ENCODE measurements at regions not wholly inside any gene's neighbourhood (a gene's known extent, or its start where the extent isn't known, plus 50 kb on each side); places are given as distances from the start of the nearest gene placed in this dataset.

DNA sequence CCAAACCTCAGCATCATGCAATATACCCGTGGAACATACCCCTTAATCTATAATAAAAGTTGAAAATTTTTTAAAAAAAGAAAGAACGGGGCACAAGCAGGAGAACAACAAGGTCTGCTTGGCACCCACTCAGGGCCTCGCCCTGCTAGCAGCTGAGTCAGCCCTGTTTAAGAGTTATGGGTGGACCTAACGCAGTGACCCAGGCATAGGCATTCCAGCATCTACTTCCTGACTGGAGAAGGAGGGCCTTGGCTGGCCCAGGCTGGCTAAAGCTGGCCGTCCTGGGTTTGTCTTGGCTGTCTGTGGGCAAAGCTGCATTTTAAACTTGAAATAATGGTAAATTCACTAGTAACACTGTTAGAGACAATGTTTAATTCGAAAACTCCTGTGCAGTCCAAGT, 236.7 kb upstream of the PGRMC2 start:
- peak; percentile 35 for DNase-seq

- DNase-seq: no peak
Measured at GRCh38 chr4:128521648-128522111, 234.1 kb upstream of the PGRMC2 start.

DNA sequence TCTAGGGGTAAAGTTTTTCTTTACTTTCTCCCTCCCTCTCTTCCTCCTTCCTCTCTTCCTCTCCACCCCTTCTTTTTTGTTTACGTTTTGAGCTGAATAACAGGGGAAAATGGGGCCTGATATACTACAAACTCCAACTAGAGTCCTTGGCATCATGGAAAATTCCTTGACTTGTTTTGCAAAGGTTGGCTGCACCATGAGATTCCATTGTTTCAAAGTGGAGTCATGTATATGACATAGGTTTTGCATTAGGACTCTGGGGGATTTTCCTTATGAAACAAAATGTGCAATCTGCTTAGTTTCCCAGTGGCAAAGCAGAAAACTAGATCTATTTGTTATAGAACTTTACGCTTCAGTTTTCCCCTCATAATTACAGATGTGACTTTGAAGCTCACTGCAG, 233.5 kb upstream of the PGRMC2 start:
- no peak for DNase-seq

DNA sequence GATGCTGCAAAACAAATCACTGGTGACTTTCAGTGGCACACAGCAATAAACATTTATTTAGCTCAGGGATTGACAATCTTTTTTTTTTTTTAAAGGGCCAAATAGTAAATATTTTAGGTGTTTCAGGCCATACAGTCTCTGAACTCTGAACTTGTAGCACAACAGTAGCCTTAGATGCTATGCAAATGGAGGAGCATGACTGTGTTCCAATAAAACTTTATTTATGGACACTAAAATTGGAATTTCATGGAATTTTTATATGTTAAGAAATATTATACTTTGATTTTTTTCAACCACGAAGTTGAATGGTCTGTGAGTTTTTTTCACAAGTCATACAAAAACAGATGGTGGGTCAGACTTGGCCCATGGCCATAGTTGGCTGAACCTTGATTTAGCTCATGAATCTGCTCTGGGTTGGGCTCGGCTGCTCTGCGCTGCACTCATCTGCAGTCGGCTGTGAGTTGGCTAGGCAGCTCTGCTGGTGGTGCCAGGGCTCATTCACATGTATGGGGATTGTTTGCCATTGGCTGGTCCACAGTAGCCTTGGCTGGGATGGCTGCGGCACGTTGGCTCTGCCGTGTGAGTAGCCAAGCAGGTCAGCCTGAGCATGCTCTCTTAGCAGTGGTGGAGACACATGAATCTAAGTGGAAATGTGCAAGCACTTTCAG, 231.7 kb upstream of the PGRMC2 start:
- peak; percentile 77 for DNase-seq

DNA sequence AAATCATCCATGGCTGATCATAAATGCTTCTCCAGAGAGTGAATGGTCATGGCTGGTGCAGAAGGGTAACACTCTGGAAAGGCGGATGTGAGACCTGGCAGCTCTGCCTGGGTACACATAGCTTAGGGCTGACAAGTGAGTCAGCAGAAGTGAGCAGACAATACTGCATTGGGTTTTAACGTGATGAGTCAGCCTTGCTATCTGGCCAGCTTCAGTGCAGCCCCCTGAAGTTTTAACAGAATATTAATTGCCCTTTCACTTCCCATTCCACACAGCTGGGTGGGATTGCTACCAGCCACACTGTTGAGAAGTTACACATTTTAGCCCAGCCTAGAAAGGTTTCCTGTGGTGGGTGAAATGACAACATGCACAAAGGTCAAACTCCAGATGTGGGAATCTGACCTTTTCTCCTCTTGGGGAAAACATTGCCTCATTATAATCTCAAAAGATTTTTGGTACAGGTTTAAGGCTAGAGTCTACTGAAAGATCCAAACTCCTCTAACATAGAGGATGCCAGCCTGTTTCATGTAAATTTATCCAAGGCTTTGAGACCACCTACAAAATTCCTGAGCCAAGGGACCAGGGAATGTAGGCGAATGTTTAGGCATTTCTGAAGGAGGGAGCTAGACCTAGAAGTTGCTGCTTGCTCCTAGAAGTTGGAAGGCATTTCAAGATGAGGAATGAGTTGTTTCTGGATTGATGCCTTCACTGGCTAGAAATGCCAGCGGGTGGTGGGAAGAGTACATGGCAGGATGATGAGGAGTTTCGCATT, 230.3 kb upstream of the PGRMC2 start:
- peak; percentile 49 for DNase-seq

- no peak for DNase-seq
Measured at GRCh38 chr4:128517096-128517738, 229.6 kb upstream of the PGRMC2 start.

- DNase-seq: peak; percentile 53
Measured at GRCh38 chr4:128516301-128516969, 228.8 kb upstream of the PGRMC2 start.

- DNase-seq: no peak
Measured at GRCh38 chr4:128513664-128514484, 226.3 kb upstream of the PGRMC2 start.

GRCh38 chr4:128512767-128513322, 225.2 kb upstream of the PGRMC2 start:
- no peak for DNase-seq

DNA sequence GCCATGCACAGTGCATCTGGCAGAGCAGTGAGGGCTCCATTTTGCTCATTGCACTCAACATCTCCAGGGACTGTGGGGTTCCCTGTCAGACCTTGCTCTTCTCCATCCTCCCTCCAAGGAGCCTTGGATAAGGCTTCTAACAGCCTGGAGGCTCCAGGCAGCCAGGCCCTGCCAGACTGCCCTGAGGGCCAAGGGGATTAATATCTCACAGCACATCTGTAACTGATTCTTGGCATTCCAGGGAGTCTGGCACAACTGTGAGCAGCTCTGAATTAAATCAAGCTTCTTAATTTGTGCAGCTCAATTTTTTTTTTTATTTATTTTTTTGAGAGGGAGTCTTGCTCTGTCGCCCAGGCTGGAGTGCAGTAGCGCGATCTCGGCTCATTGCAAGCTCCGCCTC, 224.5 kb upstream of the PGRMC2 start:
- DNase-seq: no peak

- no peak for DNase-seq
Measured at GRCh38 chr4:128510850-128511249, 223.2 kb upstream of the PGRMC2 start.

DNA sequence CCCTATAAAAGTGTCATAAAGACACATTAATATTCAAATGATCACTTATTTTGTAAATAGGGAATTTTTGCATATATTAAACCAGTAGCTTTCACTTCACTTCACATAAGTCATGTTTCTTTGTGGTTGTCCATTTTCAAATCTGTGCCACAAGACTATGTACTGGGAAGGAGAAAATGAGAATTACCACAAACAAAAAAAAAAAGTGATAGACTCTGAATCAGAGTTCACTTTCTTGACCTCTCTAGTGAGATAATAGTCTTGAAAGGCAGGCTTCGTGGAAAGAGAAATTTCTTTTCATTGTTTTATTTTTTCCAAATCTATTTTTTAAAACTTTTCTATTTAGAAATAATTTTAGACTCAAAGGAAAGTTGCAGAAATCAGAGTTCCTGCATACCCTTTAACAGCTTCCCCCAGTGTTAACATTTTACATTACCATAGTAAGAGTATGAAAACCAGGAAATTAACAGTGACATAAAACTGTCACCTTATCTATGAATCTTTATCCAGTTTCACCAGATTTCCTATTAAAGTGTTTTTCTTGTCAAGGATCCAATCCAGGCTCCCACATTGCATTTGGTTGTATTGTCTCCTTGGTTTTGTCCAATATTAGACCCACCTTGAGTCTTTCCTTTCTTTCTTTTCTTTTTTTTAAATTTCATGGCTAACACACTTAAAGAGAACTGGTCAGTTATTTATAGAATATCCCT, 215.4 kb upstream of the PGRMC2 start:
- DNase-seq: no peak

DNA sequence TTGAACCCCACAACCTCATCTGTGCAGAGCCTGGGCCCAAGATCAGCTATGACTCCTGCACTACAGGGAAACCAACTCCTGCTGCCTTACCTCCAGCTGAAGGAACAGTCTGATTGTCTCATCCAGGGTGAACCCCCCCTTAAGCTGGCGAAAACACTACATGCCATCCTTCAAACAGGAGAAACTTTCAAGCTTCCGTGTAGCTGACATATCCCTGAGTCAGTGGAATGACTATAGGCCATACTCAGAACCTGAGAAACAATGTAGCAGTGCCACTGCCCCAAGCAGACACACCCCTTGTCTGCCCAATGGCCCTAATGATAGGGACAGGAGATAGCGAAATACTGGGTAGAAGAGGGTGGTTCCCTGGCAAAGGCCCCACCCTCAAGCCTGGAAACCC, 213.6 kb upstream of the PGRMC2 start:
- no peak for DNase-seq

- no peak for DNase-seq
Measured at GRCh38 chr4:128488055-128488705, 200.6 kb upstream of the PGRMC2 start.

DNA sequence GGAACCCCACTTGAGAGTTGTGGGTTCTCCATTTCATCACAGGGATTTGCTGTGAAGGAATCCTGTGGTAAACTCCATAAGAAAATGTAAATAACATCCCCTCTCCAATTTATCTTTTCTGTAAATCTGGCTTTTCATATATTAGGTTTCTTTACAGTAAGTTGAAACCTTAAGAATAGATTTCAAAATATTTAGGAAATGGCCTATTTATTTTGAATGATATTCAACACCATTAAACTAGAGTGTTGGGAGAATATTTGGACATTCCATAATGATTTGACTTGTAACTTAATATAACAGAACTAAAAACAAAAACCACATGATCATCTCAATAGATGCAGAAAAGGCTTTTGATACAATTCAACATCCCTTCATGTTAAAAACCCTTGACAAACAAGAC, 197.3 kb upstream of the PGRMC2 start:
- no peak for DNase-seq

GRCh38 chr4:128483816-128484215, 196.2 kb upstream of the PGRMC2 start:
- peak; percentile 53 for DNase-seq

DNA sequence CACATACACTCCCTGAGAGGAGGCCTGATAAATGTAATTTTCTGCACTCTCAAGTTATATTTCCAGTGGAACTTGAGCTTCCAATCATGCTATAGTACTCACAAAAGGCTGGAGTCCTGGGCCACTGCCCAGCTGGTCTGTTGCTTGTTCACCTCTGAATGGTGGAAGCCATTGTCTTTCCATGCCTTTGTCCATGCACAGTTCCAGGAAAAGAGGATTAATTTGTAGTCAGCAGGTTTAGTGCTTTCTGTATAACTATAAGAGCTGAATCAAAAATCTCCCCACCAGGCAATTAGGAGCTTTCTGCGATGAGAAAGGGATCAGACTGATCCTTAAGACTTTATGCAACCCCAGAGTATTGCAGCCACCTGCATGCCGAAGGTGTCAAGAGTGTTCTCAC, 195.4 kb upstream of the PGRMC2 start:
- DNase-seq: peak; percentile 38

DNA sequence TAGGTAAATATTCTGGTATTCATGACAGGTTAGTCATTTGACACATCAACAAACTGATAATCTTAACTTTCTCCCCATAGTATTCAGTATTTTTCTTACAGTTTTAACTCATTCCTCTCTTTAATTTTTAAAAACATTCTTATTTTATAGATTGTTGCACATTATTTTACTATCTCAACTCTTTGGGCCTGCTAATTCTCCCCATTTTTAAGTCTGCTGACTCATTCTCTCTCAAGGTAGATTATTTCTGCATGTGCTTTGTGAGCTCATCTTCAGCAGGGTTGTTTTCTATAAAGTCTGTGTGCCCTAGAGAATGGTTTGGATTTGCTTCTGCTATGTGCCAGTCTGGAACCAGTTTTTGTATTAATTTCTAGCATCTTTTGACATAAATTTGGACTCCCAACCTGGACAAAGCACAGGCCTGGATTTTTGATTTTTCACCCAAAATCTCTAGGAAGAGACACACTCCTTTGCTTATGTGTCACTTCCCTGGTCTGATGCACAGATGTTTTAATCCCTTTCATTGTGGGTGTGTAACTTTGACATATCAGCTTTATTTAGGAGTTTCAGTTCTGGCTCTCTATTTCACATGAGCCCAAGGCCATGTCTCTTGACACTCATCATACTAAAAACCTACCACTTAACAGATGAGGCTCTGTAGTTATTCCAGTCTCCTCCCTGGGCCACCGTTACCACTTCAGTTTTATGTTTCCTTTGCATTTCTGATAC, 194.3 kb upstream of the PGRMC2 start:
- no peak for DNase-seq

- DNase-seq: no peak
Measured at GRCh38 chr4:128480945-128481344, 193.3 kb upstream of the PGRMC2 start.

- DNase-seq: no peak
Measured at GRCh38 chr4:128477540-128477939, 189.9 kb upstream of the PGRMC2 start.

All from right hindlimb (tissue), 1 donor.